G401.6 (cell line): ENCODE measurements at regions not wholly inside any gene's neighbourhood (a gene's known extent, or its start where the extent isn't known, plus 50 kb on each side); places are given as distances from the start of the nearest gene placed in this dataset.

Experiments used
- FAIRE-seq: peaks from 2 replicates; lab custom pipeline; 2012; peaks lifted over from hg19 to GRCh38; lab: Jason Lieb, UNC

DNA sequence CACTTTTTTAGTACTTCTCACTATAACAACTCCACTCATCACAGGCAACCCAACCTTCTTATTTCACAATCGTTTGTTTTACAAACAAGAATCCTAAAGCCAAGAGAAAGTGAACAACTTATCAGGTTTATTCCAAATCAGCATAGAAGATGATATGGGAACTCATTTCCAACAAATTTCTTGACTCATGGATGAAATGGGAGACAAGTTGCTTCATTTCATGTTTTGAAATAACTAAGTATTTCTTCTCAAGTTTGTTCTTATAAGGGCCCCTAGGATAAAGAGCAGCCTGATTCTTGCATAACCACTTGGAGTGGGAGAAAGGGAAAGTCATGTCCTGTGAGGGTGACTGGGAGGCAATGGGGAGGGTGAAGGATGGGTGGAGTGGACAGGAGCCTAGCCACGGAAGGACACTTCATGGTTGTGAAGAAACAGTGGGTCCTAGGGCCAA lies 168.3 kb downstream of the DUSP6 start:
- no peak for FAIRE-seq

- no peak for FAIRE-seq
Observed at GRCh38 chr12:89181271-89181920, 170.9 kb downstream of the DUSP6 start.

GRCh38 chr12:89180496-89180895 lies 171.8 kb downstream of the DUSP6 start:
- no peak for FAIRE-seq

DNA sequence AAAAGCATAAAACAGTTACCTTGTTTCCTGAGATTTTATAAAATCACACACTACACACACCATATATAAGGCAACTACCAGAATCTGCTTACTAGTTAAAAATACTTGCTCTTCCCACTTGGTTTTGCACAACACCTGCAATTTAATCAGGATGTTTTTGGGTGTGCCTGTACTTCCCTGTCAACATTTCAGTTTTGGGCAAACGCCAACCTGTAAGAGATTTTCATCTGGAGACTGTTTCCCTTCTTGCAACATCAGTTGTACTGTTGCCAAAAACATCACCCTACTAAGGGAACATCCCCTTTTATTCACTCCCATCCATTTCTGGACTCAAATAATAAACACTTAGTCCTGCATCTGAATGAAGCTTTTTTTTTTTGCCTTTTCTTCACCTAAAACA lies 172.3 kb downstream of the DUSP6 start:
- no peak for FAIRE-seq

GRCh38 chr12:89179245-89179644 lies 173.1 kb downstream of the DUSP6 start:
- FAIRE-seq, result no peak

DNA sequence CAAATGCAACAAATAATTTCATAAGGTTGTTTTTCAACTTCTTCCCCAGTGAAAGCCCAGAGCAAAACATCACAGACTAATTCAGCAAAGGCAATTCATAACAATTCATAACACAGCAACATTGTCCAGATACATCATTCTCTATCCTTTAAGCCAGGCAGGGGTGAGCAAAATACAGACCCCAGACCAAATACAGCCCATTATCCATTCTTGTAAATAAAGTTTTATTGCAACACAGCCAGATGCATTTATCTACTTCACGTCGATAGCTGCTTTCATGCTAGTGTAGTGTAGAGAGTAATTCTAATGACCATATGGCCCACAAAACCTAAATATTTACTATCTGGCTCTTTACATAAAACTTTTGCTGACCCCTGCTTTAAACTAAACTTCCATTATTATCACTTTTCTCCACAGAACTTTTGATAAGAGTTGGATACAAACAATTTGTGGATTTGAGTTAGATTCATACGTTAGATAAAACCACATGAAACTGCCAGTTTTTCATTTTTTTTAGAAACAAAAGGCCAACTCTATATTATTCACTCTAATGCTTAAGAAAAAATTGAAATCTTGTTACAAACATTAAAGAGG lies 174.4 kb downstream of the DUSP6 start:
- no peak for FAIRE-seq

GRCh38 chr12:89176676-89177075 lies 175.6 kb downstream of the DUSP6 start:
- no peak for FAIRE-seq

DNA sequence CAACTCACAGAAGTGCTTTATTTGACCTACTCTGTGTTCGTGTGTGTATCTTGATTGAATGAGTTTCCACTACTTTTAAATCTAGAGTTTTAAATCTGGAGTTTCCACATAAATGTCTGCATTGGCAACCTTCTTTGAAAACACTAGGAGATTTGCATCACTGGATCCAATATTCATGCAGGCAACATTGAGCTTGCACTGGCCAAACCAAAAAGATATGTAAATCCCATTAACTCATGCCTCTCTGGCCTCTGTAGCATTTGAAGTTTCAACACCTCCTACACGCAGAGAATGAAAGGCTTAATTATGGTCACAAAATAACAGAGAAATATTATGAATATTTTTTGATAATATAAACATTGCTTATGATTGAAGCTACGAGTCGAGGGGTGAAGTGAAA lies 178.6 kb downstream of the DUSP6 start:
- no peak for FAIRE-seq

DNA sequence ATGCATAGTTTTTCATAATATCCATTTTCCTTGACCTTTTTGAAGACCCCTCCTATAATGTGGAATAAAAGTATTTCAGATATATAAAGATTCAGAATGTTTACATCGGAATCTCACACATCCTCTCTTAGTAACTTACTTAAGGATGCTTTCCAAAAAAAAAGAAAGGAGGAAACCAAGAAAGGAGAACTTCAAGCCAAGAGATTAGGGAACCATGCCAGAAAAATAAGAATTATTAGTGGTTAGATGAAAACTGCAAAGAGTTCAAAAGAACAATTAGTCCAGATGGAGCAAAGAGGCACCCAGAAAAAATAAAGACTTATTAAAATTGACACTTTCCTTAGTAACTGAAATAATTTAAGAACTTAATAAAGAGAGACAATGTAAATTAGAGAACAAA lies 179.2 kb downstream of the DUSP6 start:
- peak; percentile 27 for FAIRE-seq

- FAIRE-seq, result no peak
Observed at GRCh38 chr12:89172224-89172623, 180.1 kb downstream of the DUSP6 start.

DNA sequence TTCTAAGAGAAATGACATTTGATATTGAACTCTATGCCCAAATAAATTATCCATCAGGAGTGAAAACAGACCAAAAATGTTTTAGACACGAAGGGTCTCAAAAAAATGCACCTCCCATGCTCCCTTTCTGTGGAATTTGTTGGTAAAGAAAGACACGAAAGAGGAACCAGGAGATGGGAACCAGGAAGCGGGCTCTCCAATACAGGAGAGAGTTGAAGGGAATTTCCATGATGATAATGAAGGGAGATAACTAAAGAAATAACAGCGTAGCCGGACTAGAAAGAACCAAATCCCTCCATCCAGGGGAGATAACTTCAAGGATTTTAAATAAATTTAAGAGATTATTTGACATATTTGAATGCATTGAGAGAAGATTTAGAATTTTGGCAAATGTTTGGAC lies 183.0 kb downstream of the DUSP6 start:
- FAIRE-seq, result no peak

DNA sequence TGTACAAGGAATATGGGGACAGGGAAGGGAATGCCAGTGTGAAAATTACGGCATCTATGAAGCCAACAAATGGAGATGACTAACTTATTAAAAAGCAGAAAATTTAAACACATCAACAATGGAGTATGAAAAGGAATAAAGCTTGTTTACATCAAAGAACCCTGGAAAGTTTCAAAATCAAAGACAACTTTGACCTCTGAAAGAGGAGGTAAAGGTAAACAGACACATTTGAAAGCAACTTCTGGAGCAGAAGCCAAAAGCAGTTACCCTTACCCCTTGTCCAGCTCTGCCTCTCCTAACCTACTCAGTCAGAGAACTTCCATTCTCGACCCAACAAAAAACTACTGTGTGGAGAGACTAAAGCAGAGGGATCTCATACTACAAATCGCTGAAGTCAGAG lies 184.3 kb downstream of the DUSP6 start:
- FAIRE-seq, result no peak

DNA sequence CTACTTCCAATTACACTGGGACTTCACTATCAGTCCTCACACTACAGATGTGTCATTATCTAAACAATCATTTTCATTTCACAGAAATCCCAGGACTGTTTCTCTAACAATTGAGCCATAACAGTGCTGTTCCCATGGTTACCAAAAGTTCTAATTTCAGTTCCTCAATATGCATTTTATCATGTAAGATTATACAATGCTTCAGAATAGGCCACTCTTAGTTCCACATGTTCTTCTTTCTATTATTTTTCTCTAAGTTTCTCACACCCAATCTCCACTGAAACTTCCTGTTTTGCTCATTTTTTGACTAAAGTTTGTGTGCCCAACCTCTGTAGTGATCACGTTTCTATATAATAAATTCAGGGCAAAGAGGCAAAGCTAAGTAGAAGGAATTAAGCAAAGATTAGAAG lies 185.8 kb downstream of the DUSP6 start:
- FAIRE-seq, result no peak

DNA sequence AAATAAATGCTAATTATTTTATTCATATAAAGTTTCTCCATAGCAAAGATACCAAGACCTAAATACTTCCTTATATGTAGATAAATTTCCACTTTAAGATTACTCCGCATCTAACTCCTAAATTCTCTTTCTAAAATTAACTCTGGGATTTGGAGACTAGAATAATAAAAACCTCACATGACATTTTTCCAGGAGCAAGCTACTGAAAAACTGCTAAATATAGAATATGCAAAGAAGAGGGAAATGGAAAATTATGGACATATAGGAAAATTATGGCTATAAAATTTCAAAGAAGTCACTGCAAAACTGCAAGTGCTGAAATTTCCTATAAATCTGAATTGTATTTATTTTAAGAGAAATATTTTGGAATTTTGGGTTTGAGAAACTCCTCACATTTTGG lies 186.2 kb downstream of the DUSP6 start:
- no peak for FAIRE-seq

DNA sequence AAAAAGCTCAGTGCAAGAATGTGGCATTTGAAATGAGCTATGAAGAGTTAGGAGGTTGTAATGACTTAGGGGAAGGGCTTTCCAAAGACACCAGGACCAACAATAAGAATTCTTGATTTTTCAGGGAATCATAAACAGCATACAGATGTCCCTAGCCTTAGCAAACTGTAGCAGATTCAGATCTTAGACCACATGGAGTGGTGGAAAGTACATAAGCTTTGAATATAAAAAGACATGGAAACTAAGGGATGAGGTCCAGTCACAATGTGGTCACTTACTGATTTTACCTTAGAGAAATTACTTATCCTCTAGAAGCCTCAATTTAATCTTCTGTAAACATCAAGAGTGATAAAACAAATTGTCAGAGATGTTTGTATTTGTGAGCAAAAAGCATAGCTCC lies 186.6 kb downstream of the DUSP6 start:
- FAIRE-seq, result no peak

DNA sequence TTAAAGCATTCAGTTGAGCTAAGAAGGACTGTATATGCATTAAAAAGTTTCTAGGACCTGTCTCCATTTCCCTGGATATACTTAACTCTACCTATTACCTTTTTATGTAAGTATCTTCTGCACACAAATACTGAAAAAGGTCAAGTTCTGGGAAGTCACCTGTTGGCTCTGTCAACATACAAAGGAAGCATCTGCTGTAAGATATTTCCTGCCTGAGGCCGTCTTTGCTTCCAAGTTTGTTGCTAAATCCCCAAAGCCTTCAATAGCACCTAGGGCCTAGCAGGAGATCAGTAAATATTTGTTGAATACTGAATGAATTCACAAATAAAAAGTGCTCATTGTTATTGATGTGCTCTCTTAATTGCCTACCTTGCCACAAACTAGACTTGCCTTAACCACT lies 188.4 kb downstream of the DUSP6 start:
- no peak for FAIRE-seq

DNA sequence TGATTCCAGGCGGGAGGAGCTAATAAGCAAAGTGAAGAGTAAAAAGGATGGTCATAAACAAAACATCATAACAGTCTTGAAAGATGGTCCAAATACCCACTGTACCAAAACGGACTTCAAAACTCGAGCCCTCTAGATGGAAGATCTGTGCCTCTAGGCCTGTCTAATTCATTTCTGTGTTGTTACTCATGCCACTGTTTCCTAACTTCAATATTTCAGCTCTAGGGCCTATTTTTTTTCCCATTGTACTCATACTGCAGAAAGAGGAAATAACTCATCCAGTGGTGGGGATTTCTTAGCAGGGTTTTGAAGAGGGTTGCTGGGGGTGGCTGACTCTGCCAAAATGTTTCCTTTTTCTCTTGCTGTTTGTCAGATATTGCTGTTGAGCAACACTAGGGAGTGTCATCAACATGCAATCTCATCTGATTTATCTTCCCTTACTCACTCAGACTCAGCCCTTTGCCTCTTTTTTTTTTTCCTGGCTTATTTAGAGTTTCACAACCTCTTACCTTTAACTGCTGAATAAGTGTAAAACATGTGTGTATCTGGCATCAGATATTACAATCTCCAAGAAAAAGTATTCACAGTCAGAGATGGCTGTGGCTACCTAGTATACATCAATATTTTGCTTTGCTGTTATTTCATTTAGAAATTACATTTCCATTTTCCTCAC lies 189.6 kb downstream of the DUSP6 start:
- FAIRE-seq, result no peak

- no peak for FAIRE-seq
Observed at GRCh38 chr12:89161557-89161956, 190.7 kb downstream of the DUSP6 start.

DNA sequence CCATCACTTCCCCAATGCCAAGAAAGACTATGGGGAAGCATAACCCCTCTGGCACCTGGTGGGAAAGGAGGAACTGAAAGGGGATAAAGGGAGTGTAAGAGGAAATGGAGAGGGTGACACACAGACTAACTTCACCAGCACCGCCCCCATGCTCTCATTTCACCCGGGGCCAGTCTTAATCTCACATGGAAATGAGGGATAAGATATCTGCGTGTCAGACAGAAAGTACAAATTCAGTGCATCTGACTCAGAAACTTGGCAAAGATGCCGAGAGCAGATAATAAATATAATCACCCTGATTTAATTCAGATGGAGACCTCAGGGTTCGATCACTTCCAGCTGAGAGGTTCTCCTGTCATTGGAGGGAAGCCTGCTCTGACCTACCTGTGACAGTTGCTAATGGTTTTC lies 191.6 kb downstream of the DUSP6 start:
- FAIRE-seq, result no peak

- FAIRE-seq, result no peak
Observed at GRCh38 chr12:89157413-89157812, 194.9 kb downstream of the DUSP6 start.

DNA sequence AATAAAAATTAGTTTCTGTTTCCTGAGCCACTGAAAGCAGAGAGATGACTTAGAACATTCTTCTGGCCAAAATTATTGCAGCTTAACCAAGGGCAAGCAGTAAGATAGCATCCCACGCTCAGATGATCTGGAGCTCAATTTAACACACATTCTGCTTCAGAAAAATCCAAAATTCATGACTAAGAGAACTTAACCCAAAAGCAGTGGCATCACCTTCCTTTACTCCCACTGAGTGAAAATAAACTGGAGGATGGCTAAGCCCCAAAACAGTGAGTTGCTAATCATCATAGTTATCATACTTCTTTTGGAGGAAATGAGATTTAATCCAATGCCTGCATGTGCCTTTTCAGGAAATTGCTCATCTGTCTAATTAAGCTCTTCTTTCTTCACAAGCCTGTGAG lies 195.4 kb downstream of the DUSP6 start:
- FAIRE-seq, result no peak

DNA sequence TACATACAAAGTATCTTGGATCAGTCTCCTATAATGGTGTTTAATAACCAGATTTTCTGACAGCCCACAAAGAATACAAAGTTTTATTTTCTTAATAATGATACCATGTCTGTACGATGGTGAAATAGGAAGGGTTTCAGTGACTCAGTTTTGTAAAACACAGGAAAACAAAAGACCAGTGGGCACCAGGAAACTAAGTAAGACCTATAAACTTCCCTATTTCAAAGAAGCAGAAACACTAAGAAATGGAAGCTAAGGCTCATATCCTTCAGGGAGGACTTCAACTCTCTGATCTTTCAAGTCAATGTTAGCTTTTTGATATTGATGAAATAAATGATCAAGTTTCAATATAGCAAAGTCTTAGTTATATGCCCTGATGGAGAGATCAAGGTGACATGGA lies 196.0 kb downstream of the DUSP6 start:
- FAIRE-seq, result no peak

GRCh38 chr12:89155826-89156225 lies 196.5 kb downstream of the DUSP6 start:
- no peak for FAIRE-seq
